ENCODE measurements at regions not wholly inside any gene's neighbourhood (a gene's known extent, or its start where the extent isn't known, plus 50 kb on each side); places are given as distances from the start of the nearest gene placed in this dataset.

- TF ChIP-seq CTCF (conservative IDR thresholded peaks at IDR 0.05; ENCODE audit: low read length) (no peak), EZH2phosphoT487 (IDR thresholded peaks at IDR 0.05; ENCODE audit: borderline replicate concordance) (no peak)
These were observed 210.3 kb downstream of the INHBA start for GRCh38 chr7:41492603-41493002.
